SK-N-SH treated with all-trans-retinoic acid at 6 μM for 48 hours (cell line): ENCODE measurements at regions not wholly inside any gene's neighbourhood (a gene's known extent, or its start where the extent isn't known, plus 50 kb on each side); places are given as distances from the start of the nearest gene placed in this dataset.

Experiments used
- PATZ1 ChIP-seq: fragments of 250-450 bp; sonication (Bioruptor Pico); IDR thresholded peaks from 2 replicates; pipeline ENCODE4 v1.8.0; 2020; ENCODE audit warnings: mild to moderate bottlenecking, moderate library complexity, borderline replicate concordance
- POU6F1 ChIP-seq: fragments of 250-450 bp; sonication (Bioruptor Pico); IDR thresholded peaks from 2 replicates; pipeline ENCODE4 v1.8.0; 2021; ENCODE audit warnings: low read depth, mild to moderate bottlenecking, moderate library complexity, borderline replicate concordance
- TOX ChIP-seq: fragments of 250-450 bp; sonication (Bioruptor Pico); IDR thresholded peaks from 2 replicates; pipeline ENCODE4 v1.8.0; 2021; ENCODE audit warnings: mild to moderate bottlenecking, moderate library complexity, borderline replicate concordance
- ZC3H10 ChIP-seq: fragments of 250-450 bp; sonication (Bioruptor Pico); IDR thresholded peaks from 2 replicates; pipeline ENCODE4 v1.5.1; 2021; ENCODE audit warnings: mild to moderate bottlenecking, moderate library complexity
- ZFP30 ChIP-seq: fragments of 450-650 bp; formaldehyde crosslinking; IDR thresholded peaks from 2 replicates; pipeline ENCODE4 v1.5.0; 2022; ENCODE audit warnings: mild to moderate bottlenecking, moderate library complexity

GRCh38 chr1:168386949-168387586, 106.4 kb downstream of the TBX19 start:
- no peak for TF ChIP-seq ZC3H10 (CRISPR knock-in tag)
- no peak for TF ChIP-seq ZFP30
- no peak for TF ChIP-seq POU6F1 (CRISPR knock-in tag)
- no peak for TF ChIP-seq TOX
- no peak for TF ChIP-seq PATZ1 (CRISPR knock-in tag)
